ENCODE measurements at regions not wholly inside any gene's neighbourhood (a gene's known extent, or its start where the extent isn't known, plus 50 kb on each side); places are given as distances from the start of the nearest gene placed in this dataset.
"Not testable (repeated sequence)": the region's sequence is repeated elsewhere in the genome, so short reads cannot be mapped to it uniquely, and the experiment has no call there.

- H3K4me3 ChIP-seq (replicated peaks; ENCODE audit: low read depth, low read length), result no peak overlapping the region
- TF ChIP-seq CTCF (IDR thresholded peaks at IDR 0.05; ENCODE audit: low read depth, low read length, missing control alignments), result no peak
- DNase-seq (ENCODE audit: extremely low read depth, low read depth), result no peak
These were observed 878.5 kb downstream of the PLOD2 start for GRCh38 chr3:145282505-145282904.

- no peak overlapping the region for H3K4me3 ChIP-seq (replicated peaks; ENCODE audit: low read depth, low read length)
- DNase-seq (ENCODE audit: extremely low read depth, low read depth), result no peak
- TF ChIP-seq CTCF (IDR thresholded peaks at IDR 0.05; ENCODE audit: low read depth, low read length, missing control alignments), result no peak
These were observed 874.0 kb downstream of the PLOD2 start for GRCh38 chr3:145286937-145287336.

GRCh38 chr3:145290010-145290409, 871.0 kb downstream of the PLOD2 start:
- TF ChIP-seq CTCF (IDR thresholded peaks at IDR 0.05; ENCODE audit: low read depth, low read length, missing control alignments), result no peak
- H3K4me3 ChIP-seq (replicated peaks; ENCODE audit: low read depth, low read length), result no peak overlapping the region
- no peak for DNase-seq (ENCODE audit: extremely low read depth, low read depth)

GRCh38 chr3:145294572-145294971, 866.4 kb downstream of the PLOD2 start:
- no peak for TF ChIP-seq CTCF (IDR thresholded peaks at IDR 0.05; ENCODE audit: low read depth, low read length, missing control alignments)
- H3K4me3 ChIP-seq (replicated peaks; ENCODE audit: low read depth, low read length), result no peak overlapping the region
- no peak for DNase-seq (ENCODE audit: extremely low read depth, low read depth)

- TF ChIP-seq CTCF (IDR thresholded peaks at IDR 0.05; ENCODE audit: low read depth, low read length, missing control alignments), result no peak
- DNase-seq (ENCODE audit: extremely low read depth, low read depth), result no peak
- no peak overlapping the region for H3K4me3 ChIP-seq (replicated peaks; ENCODE audit: low read depth, low read length)
These were observed 853.7 kb downstream of the PLOD2 start for GRCh38 chr3:145307272-145307671.

DNA sequence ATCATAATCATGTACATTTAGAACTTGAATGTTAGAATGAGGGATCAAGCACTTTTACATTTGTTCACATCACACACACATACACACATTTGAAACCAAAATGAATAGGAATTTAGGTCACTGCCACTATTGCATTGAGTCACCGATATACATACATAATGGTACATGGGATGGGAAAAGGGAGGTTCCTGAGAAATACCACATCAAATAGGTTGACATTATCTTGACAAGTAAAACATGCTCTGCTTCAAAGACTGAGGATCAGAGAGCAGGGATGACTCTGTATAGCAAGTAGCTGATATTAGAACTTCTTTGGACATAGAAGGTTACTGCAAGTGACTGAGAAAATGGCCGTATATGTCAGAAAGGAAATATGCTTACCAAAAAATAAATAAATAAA, 847.2 kb downstream of the PLOD2 start:
- DNase-seq (ENCODE audit: extremely low read depth, low read depth), result no peak

GRCh38 chr3:145316253-145316652, 844.7 kb downstream of the PLOD2 start:
- H3K4me3 ChIP-seq (replicated peaks; ENCODE audit: low read depth, low read length); DNase-seq (ENCODE audit: extremely low read depth, low read depth): not testable (repeated sequence)

More for the DNA sequence above, 847.2 kb downstream of the PLOD2 start:
- no peak overlapping the region for H3K4me3 ChIP-seq (replicated peaks; ENCODE audit: low read depth, low read length)
- no peak for TF ChIP-seq CTCF (IDR thresholded peaks at IDR 0.05; ENCODE audit: low read depth, low read length, missing control alignments)
